ENCODE measurements at regions not wholly inside any gene's neighbourhood (a gene's known extent, or its start where the extent isn't known, plus 50 kb on each side); places are given as distances from the start of the nearest gene placed in this dataset.

GRCh38 chr20:62545901-62546525, 70.2 kb upstream of the GATA5 start:
- no peak for DNase-seq

- no peak for DNase-seq
Measured at GRCh38 chr20:62546606-62547005, 70.8 kb upstream of the GATA5 start.

- no peak for DNase-seq
Measured at GRCh38 chr20:62547364-62547763, 71.6 kb upstream of the GATA5 start.

- DNase-seq: no peak
Measured at GRCh38 chr20:62548471-62548870, 72.7 kb upstream of the GATA5 start.

- DNase-seq: no peak
Measured at GRCh38 chr20:62549029-62549428, 73.2 kb upstream of the GATA5 start.

- peak in 1 of 2 donors; percentile 19 for DNase-seq
Measured at GRCh38 chr20:62549499-62550086, 73.8 kb upstream of the GATA5 start.

- no peak for DNase-seq
Measured at GRCh38 chr20:62550087-62550632, 74.4 kb upstream of the GATA5 start.

- DNase-seq: no peak
Measured at GRCh38 chr20:62551407-62552323, 75.9 kb upstream of the GATA5 start.

GRCh38 chr20:62552613-62553012, 76.8 kb upstream of the GATA5 start:
- no peak for DNase-seq

- DNase-seq: no peak
Measured at GRCh38 chr20:62553136-62553837, 77.5 kb upstream of the GATA5 start.

GRCh38 chr20:62553838-62554161, 78.0 kb upstream of the GATA5 start:
- DNase-seq: no peak

- no peak for DNase-seq
Measured at GRCh38 chr20:62554214-62554897, 78.6 kb upstream of the GATA5 start.

GRCh38 chr20:62554898-62555641, 79.3 kb upstream of the GATA5 start:
- DNase-seq: no peak

GRCh38 chr20:62555642-62556420, 80.0 kb upstream of the GATA5 start:
- no peak for DNase-seq

GRCh38 chr20:62557462-62557861, 81.7 kb upstream of the GATA5 start:
- DNase-seq: no peak

- no peak for DNase-seq
Measured at GRCh38 chr20:62557999-62558408, 82.2 kb upstream of the GATA5 start.

GRCh38 chr20:62558779-62559178, 83.0 kb upstream of the GATA5 start:
- DNase-seq: no peak

- no peak for DNase-seq
Measured at GRCh38 chr20:62560162-62560561, 82.1 kb upstream of the SLCO4A1 start.

GRCh38 chr20:62561182-62561581, 81.1 kb upstream of the SLCO4A1 start:
- DNase-seq: no peak

GRCh38 chr20:62561948-62562347, 80.4 kb upstream of the SLCO4A1 start:
- peak in 1 of 2 donors; percentile 14 for DNase-seq

GRCh38 chr20:62562831-62563230, 79.5 kb upstream of the SLCO4A1 start:
- DNase-seq: no peak
